ENCODE measurements at regions not wholly inside any gene's neighbourhood (a gene's known extent, or its start where the extent isn't known, plus 50 kb on each side); places are given as distances from the start of the nearest gene placed in this dataset.
"Not testable (repeated sequence)": the region's sequence is repeated elsewhere in the genome, so short reads cannot be mapped to it uniquely, and the experiment has no call there.

- CTCF ChIA-PET; H3K4me1 ChIP-seq; DNase-seq (ENCODE audit: low read depth in 1 of 2, low spot score in 1 of 2); H3K9me3 ChIP-seq; POLR2A ChIA-PET; H3K4me3 ChIP-seq; H3K27ac ChIP-seq: not testable (repeated sequence)
- WGBS (ENCODE audit: missing lambda C conversion rate) = 47% methylated on average over 6 of the region's 6 CpGs
- peak; percentile 86 for FAIRE-seq
- peak; percentile 70 to 84 for ATAC-seq
- H3K4me2 ChIP-seq = peak overlapping the region; percentile 31; the same call in 2 of the 3 replicates
Measured at GRCh38 chr17:20665103-20665955, 85.8 kb downstream of the CDRT15L2 start.

GRCh38 chr17:20666689-20667088 lies 87.2 kb downstream of the CDRT15L2 start:
- ATAC-seq; H3K4me1 ChIP-seq; H3K9me3 ChIP-seq; H3K27ac ChIP-seq; H3K4me3 ChIP-seq; CTCF ChIA-PET; DNase-seq (ENCODE audit: low read depth in 1 of 2, low spot score in 1 of 2); H3K4me2 ChIP-seq; FAIRE-seq; POLR2A ChIA-PET: not testable (repeated sequence)
- 50% methylated on average over 6 of the region's 6 CpGs for WGBS (ENCODE audit: missing lambda C conversion rate)

- DNase-seq (ENCODE audit: low read depth in 1 of 2, low spot score in 1 of 2); FAIRE-seq; H3K27ac ChIP-seq; H3K4me2 ChIP-seq; H3K4me3 ChIP-seq; CTCF ChIA-PET; ATAC-seq; POLR2A ChIA-PET; H3K9me3 ChIP-seq; H3K4me1 ChIP-seq: not testable (repeated sequence)
- 3% methylated on average over 2 of the region's 2 CpGs for WGBS (ENCODE audit: missing lambda C conversion rate)
Measured at GRCh38 chr17:20667712-20668111, 88.2 kb downstream of the CDRT15L2 start.

GRCh38 chr17:20668316-20668715 lies 88.8 kb downstream of the CDRT15L2 start:
- H3K27ac ChIP-seq, POLR2A ChIA-PET, H3K4me3 ChIP-seq, H3K4me1 ChIP-seq, H3K9me3 ChIP-seq, ATAC-seq, H3K4me2 ChIP-seq, CTCF ChIA-PET: not testable (repeated sequence)
- FAIRE-seq = peak; percentile 92
- DNase-seq (ENCODE audit: low read depth in 1 of 2, low spot score in 1 of 2) = peak in 1 of 2 experiments; percentile 8
- 0% methylated on average over 4 of the region's 4 CpGs for WGBS (ENCODE audit: missing lambda C conversion rate)

GRCh38 chr17:20668868-20669267 lies 89.3 kb downstream of the CDRT15L2 start:
- POLR2A ChIA-PET, FAIRE-seq, CTCF ChIA-PET: not testable (repeated sequence)

GRCh38 chr17:20670506-20670905 lies 91.0 kb downstream of the CDRT15L2 start:
- FAIRE-seq; CTCF ChIA-PET; POLR2A ChIA-PET; H3K27ac ChIP-seq; DNase-seq (ENCODE audit: low read depth in 1 of 2, low spot score in 1 of 2); H3K9me3 ChIP-seq; ATAC-seq; H3K4me2 ChIP-seq; H3K4me1 ChIP-seq; H3K4me3 ChIP-seq: not testable (repeated sequence)
- WGBS (ENCODE audit: missing lambda C conversion rate) = 100% methylated on average over 1 of the region's 3 CpGs

More at GRCh38 chr17:20668868-20669267, 89.3 kb downstream of the CDRT15L2 start:
- not testable (repeated sequence) for H3K4me1 ChIP-seq; H3K4me2 ChIP-seq; H3K27ac ChIP-seq; H3K4me3 ChIP-seq; H3K9me3 ChIP-seq; DNase-seq (ENCODE audit: low read depth in 1 of 2, low spot score in 1 of 2)
- peak in 1 of 2 experiments; percentile 50; a peak in 3 of 6 replicates for ATAC-seq

- FAIRE-seq; H3K4me3 ChIP-seq; H3K4me1 ChIP-seq; POLR2A ChIA-PET; CTCF ChIA-PET; H3K27ac ChIP-seq; H3K9me3 ChIP-seq; H3K4me2 ChIP-seq; ATAC-seq; DNase-seq (ENCODE audit: low read depth in 1 of 2, low spot score in 1 of 2): not testable (repeated sequence)
- 48% methylated on average over 2 of the region's 2 CpGs for WGBS (ENCODE audit: missing lambda C conversion rate)
Measured at GRCh38 chr17:20674374-20674773, 94.8 kb downstream of the CDRT15L2 start.

- POLR2A ChIA-PET; DNase-seq (ENCODE audit: low read depth in 1 of 2, low spot score in 1 of 2); H3K4me3 ChIP-seq; H3K4me2 ChIP-seq; CTCF ChIA-PET; H3K9me3 ChIP-seq; H3K4me1 ChIP-seq; H3K27ac ChIP-seq; ATAC-seq: not testable (repeated sequence)
- FAIRE-seq = peak; percentile 7
- 15% methylated on average over 2 of the region's 2 CpGs for WGBS (ENCODE audit: missing lambda C conversion rate)
Measured at GRCh38 chr17:20675707-20676106, 96.2 kb downstream of the CDRT15L2 start.

GRCh38 chr17:20676656-20677055 lies 97.1 kb downstream of the CDRT15L2 start:
- ATAC-seq; POLR2A ChIA-PET; H3K9me3 ChIP-seq; H3K4me3 ChIP-seq; H3K4me1 ChIP-seq; H3K4me2 ChIP-seq; H3K27ac ChIP-seq; FAIRE-seq; CTCF ChIA-PET; DNase-seq (ENCODE audit: low read depth in 1 of 2, low spot score in 1 of 2): not testable (repeated sequence)
- 78% methylated on average over 1 of the region's 1 CpG for WGBS (ENCODE audit: missing lambda C conversion rate)

- H3K4me2 ChIP-seq, H3K4me1 ChIP-seq, POLR2A ChIA-PET: not testable (repeated sequence)
Measured at GRCh38 chr17:20677469-20677868, 97.9 kb downstream of the CDRT15L2 start.

GRCh38 chr17:20678424-20678823 lies 98.9 kb downstream of the CDRT15L2 start:
- H3K4me2 ChIP-seq; CTCF ChIA-PET; H3K27ac ChIP-seq; ATAC-seq; DNase-seq (ENCODE audit: low read depth in 1 of 2, low spot score in 1 of 2); H3K9me3 ChIP-seq; H3K4me3 ChIP-seq; POLR2A ChIA-PET; H3K4me1 ChIP-seq; FAIRE-seq: not testable (repeated sequence)
- WGBS (ENCODE audit: missing lambda C conversion rate) = 28% methylated on average over 5 of the region's 5 CpGs

More at GRCh38 chr17:20677469-20677868, 97.9 kb downstream of the CDRT15L2 start:
- FAIRE-seq; CTCF ChIA-PET; H3K4me3 ChIP-seq; DNase-seq (ENCODE audit: low read depth in 1 of 2, low spot score in 1 of 2); ATAC-seq; H3K27ac ChIP-seq; H3K9me3 ChIP-seq: not testable (repeated sequence)
- 60% methylated on average over 8 of the region's 8 CpGs for WGBS (ENCODE audit: missing lambda C conversion rate)

Measured in A549 (cell line).